ENCODE measurements at regions not wholly inside any gene's neighbourhood (a gene's known extent, or its start where the extent isn't known, plus 50 kb on each side); places are given as distances from the start of the nearest gene placed in this dataset.

GRCh38 chr5:125450771-125451170 is 704.3 kb upstream of the ZNF608 start:
- BruUV-seq (replicated peaks), result no TSS peak
- H4K20me1 ChIP-seq (ENCODE audit: insufficient read depth, low read length), result no peaks in the 10 kb centered on the region
- no peaks in the 10 kb centered on the region for H3K36me3 ChIP-seq (replicated peaks in 1 of 2; ENCODE audit: control insufficient read depth in 1 of 2, insufficient read depth in 2 of 2, low read length in 2 of 2)
- DNase-seq (ENCODE audit: low spot score) (no peak), ATAC-seq (no peak), FAIRE-seq (no peak)
- in situ Hi-C loops (cut with HindIII; ENCODE audit: extremely low pct_ligation_motif_present, low pct_unique_long_range_greater_than_20kb), result no loop called here
- H3K4me3 ChIP-seq (replicated peaks in 1 of 3; ENCODE audit: insufficient read depth in 1 of 3, low read depth in 2 of 3, low read length in 3 of 3), result no peak overlapping the region
- TF ChIP-seq ZNF7 (CRISPR knock-in tag; IDR thresholded peaks at IDR 0.05) (no peak), AHDC1 (CRISPR knock-in tag; IDR thresholded peaks at IDR 0.05; ENCODE audit: borderline replicate concordance) (no peak), ZSCAN9 (CRISPR knock-in tag; IDR thresholded peaks at IDR 0.05; ENCODE audit: borderline replicate concordance) (no peak), SALL1 (CRISPR knock-in tag; IDR thresholded peaks at IDR 0.05) (no peak), ZNF317 (CRISPR knock-in tag; IDR thresholded peaks at IDR 0.05) (no peak), ZBTB43 (CRISPR knock-in tag; conservative IDR thresholded peaks at IDR 0.05) (no peak), FOXA3 (CRISPR knock-in tag; IDR thresholded peaks at IDR 0.05) (no peak), ZNF543 (CRISPR knock-in tag; IDR thresholded peaks at IDR 0.05) (no peak), BCL6 (CRISPR knock-in tag; IDR thresholded peaks at IDR 0.05) (no peak), ZNF350 (CRISPR knock-in tag; IDR thresholded peaks at IDR 0.05; ENCODE audit: borderline replicate concordance, low read depth) (no peak), TGIF2 (CRISPR knock-in tag; IDR thresholded peaks at IDR 0.05) (no peak), RORA (CRISPR knock-in tag; IDR thresholded peaks at IDR 0.05) (no peak), HOXA5 (CRISPR knock-in tag; IDR thresholded peaks at IDR 0.05) (no peak), RBM39 (IDR thresholded peaks at IDR 0.05; ENCODE audit: low read depth, low read length, poor library complexity, severe bottlenecking) (no peak)
- TF ChIP-seq, protein P1, sequence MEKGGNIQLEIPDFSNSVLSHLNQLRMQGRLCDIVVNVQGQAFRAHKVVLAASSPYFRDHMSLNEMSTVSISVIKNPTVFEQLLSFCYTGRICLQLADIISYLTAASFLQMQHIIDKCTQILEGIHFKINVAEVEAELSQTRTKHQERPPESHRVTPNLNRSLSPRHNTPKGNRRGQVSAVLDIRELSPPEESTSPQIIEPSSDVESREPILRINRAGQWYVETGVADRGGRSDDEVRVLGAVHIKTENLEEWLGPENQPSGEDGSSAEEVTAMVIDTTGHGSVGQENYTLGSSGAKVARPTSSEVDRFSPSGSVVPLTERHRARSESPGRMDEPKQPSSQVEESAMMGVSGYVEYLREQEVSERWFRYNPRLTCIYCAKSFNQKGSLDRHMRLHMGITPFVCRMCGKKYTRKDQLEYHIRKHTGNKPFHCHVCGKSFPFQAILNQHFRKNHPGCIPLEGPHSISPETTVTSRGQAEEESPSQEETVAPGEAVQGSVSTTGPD (CRISPR knock-in tag; IDR thresholded peaks at IDR 0.05), result no peak
- TF ChIP-seq, protein P2, sequence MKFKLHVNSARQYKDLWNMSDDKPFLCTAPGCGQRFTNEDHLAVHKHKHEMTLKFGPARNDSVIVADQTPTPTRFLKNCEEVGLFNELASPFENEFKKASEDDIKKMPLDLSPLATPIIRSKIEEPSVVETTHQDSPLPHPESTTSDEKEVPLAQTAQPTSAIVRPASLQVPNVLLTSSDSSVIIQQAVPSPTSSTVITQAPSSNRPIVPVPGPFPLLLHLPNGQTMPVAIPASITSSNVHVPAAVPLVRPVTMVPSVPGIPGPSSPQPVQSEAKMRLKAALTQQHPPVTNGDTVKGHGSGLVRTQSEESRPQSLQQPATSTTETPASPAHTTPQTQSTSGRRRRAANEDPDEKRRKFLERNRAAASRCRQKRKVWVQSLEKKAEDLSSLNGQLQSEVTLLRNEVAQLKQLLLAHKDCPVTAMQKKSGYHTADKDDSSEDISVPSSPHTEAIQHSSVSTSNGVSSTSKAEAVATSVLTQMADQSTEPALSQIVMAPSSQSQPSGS (CRISPR knock-in tag; IDR thresholded peaks at IDR 0.05), result no peak
- no peak overlapping the region for H2AFZ ChIP-seq (ENCODE audit: low read length)
- no peaks in the 10 kb centered on the region for H3K27me3 ChIP-seq (ENCODE audit: control insufficient read depth in 1 of 2, insufficient read depth in 2 of 2, low read length in 2 of 2)
- no peak overlapping the region for H3K27ac ChIP-seq (ENCODE audit: extremely low read length, insufficient read depth, low read length)
- 26% methylated on average over 2 of the region's 2 CpGs for WGBS (ENCODE audit: low lambda C conversion rate)
- H3K9ac ChIP-seq (ENCODE audit: insufficient read depth, low read depth, low read length), result no peak overlapping the region
- peaks cover 19% of the 10 kb centered on the region for H3K9me3 ChIP-seq (ENCODE audit: low read length)
- ChIA-PET CTCF (ENCODE audit: low intra/inter-chr PET ratio, low total read pairs) (no interaction called here), POLR2A (no interaction called here)
- intact Hi-C loops (cut with micrococcal nuclease; ENCODE audit: unreplicated experiment), result no loop called here
- H3K79me2 ChIP-seq (ENCODE audit: insufficient read depth, low read length), result no peaks in the 10 kb centered on the region
- no peaks in the 10 kb centered on the region for H3K4me1 ChIP-seq (ENCODE audit: insufficient read depth, low read length)
- H3K4me2 ChIP-seq (ENCODE audit: low read depth, low read length), result no peak overlapping the region

Data from HepG2 (cell line).